ENCODE measurements at regions not wholly inside any gene's neighbourhood (a gene's known extent, or its start where the extent isn't known, plus 50 kb on each side); places are given as distances from the start of the nearest gene placed in this dataset.
"Not testable (repeated sequence)": the region's sequence is repeated elsewhere in the genome, so short reads cannot be mapped to it uniquely, and the experiment has no call there.

- not testable (repeated sequence) for TF ChIP-seq CTCF, EZH2, EZH2phosphoT487 (IDR thresholded peaks at IDR 0.05)
Observed at GRCh38 chr2:90325796-90326353, 1634.4 kb downstream of the RPIA start.
